Mesendoderm (in vitro differentiated cells): ENCODE measurements at regions not wholly inside any gene's neighbourhood (a gene's known extent, or its start where the extent isn't known, plus 50 kb on each side); places are given as distances from the start of the nearest gene placed in this dataset.

Experiments used
- DNase-seq: peaks from one replicate; pipeline ENCODE4 v3.0.0; 2013
- H2AK5ac ChIP-seq: 2 replicates; pipeline ENCODE4 v1.6.1; 2013; ENCODE audit warnings: low read length, inconsistent platforms
- H2BK120ac ChIP-seq: 2 replicates; pipeline ENCODE4 v1.6.1; 2013; ENCODE audit warnings: low read depth, mild to moderate bottlenecking, low read length, moderate library complexity, mixed read lengths
- H2BK15ac ChIP-seq: replicated peaks from 2 replicates; pipeline ENCODE4 v1.6.1; 2013; ENCODE audit warnings: low read depth, mild to moderate bottlenecking, moderate library complexity
- H2BK5ac ChIP-seq: 2 replicates; pipeline ENCODE4 v1.6.1; 2013; ENCODE audit warnings: low read length, inconsistent platforms
- H3K18ac ChIP-seq: 2 replicates; pipeline ENCODE4 v1.6.1; 2013; ENCODE audit warnings: mild to moderate bottlenecking, low read length, mixed read lengths
- H3K23ac ChIP-seq: one replicate; pipeline ENCODE4 v1.6.1; 2013; ENCODE audit warnings: low read length
- H3K27ac ChIP-seq: 2 replicates; pipeline ENCODE4 v1.5.1; 2013; ENCODE audit warnings: low read depth, mild to moderate bottlenecking, inconsistent platforms, low read length, moderate library complexity
- H3K27me3 ChIP-seq: 2 replicates; pipeline ENCODE4 v1.6.1; 2013; ENCODE audit warnings: low read length, control low read depth, mild to moderate bottlenecking, inconsistent platforms; ENCODE audit not compliant: insufficient read depth, poor library complexity
- H3K36me3 ChIP-seq: 2 replicates; pipeline ENCODE4 v1.6.1; 2013; ENCODE audit warnings: low read length, inconsistent platforms; ENCODE audit not compliant: control insufficient read depth, insufficient read depth
- H3K4ac ChIP-seq: one replicate; pipeline ENCODE4 v1.6.1; 2013; ENCODE audit warnings: low read depth, mild to moderate bottlenecking, low read length, moderate library complexity
- H3K4me1 ChIP-seq: 2 replicates; pipeline ENCODE4 v1.6.1; 2013; ENCODE audit warnings: low read depth, low read length, inconsistent platforms; ENCODE audit not compliant: control insufficient read depth
- H3K4me2 ChIP-seq: 2 replicates; pipeline ENCODE4 v1.6.1; 2013; ENCODE audit warnings: low read length
- H3K4me3 ChIP-seq: 2 replicates; pipeline ENCODE4 v1.5.1; 2013; ENCODE audit warnings: mild to moderate bottlenecking, low read length
- H3K56ac ChIP-seq: one replicate; pipeline ENCODE4 v1.6.1; 2013; ENCODE audit warnings: low read length
- H3K79me1 ChIP-seq: 2 replicates; pipeline ENCODE4 v1.6.1; 2013; ENCODE audit warnings: low read length, inconsistent platforms
- H3K79me2 ChIP-seq: 2 replicates; pipeline ENCODE4 v1.6.1; 2013; ENCODE audit warnings: mild to moderate bottlenecking, low read length; ENCODE audit not compliant: control insufficient read depth, insufficient read depth
- H3K9ac ChIP-seq: 2 replicates; pipeline ENCODE4 v1.6.1; 2013; ENCODE audit warnings: low read length, inconsistent platforms
- H4K5ac ChIP-seq: one replicate; pipeline ENCODE4 v1.6.1; 2013; ENCODE audit warnings: low read length
- H4K8ac ChIP-seq: one replicate; pipeline ENCODE4 v1.6.1; 2013; ENCODE audit warnings: low read depth, mild to moderate bottlenecking, control low read depth, low read length, moderate library complexity
- WGBS: extraction: QIAGEN DNeasy Blood & Tissue Kit; methylation state at CpG from one replicate; pipeline ENCODE4 v1.1.7; 2013; ENCODE audit warnings: low lambda C conversion rate, missing lambda C conversion rate; ENCODE audit not compliant: insufficient coverage; ENCODE audit errors: extremely low coverage; 5-methylcytosine and 5-hydroxymethylcytosine counted together

DNA sequence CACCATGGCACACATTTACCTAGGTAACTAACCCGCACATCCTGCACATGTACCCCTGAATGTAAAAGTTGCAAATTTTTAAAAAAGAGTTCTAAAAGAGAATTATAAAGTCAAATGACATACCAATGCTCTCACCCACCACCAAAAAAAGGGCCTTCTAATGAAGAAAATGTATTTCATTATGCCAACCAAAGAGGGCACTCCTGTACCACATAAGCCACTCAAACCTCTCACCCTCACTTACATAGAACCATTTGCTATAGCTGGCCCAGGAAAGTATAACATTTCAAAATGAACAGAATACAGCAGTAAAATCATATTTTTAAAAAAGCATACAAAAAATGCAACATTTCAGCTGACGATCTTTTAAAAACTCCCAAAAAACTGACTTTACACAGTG, 241.5 kb upstream of the PKDCC start:
- H3K4ac ChIP-seq: no peak overlapping the region
- no peak for DNase-seq
- no peak overlapping the region for H3K4me3 ChIP-seq
- H2BK5ac ChIP-seq: no peak overlapping the region
- H3K27ac ChIP-seq: no peak overlapping the region
- no peaks in the 10 kb centered on the region for H3K79me2 ChIP-seq
- no peak overlapping the region for H4K5ac ChIP-seq
- H2BK15ac ChIP-seq: no peak overlapping the region
- WGBS: no CpG with 5 or more reads among the region's 2 CpGs
- no peaks in the 10 kb centered on the region for H3K4me1 ChIP-seq
- no peaks in the 10 kb centered on the region for H3K79me1 ChIP-seq
- H3K4me2 ChIP-seq: no peak overlapping the region
- H3K56ac ChIP-seq: no peak overlapping the region
- H3K36me3 ChIP-seq: no peaks in the 10 kb centered on the region
- no peak overlapping the region for H4K8ac ChIP-seq
- no peak overlapping the region for H2BK120ac ChIP-seq
- H3K9ac ChIP-seq: no peak overlapping the region
- no peak overlapping the region for H3K18ac ChIP-seq
- no peak overlapping the region for H2AK5ac ChIP-seq
- no peaks in the 10 kb centered on the region for H3K27me3 ChIP-seq
- H3K23ac ChIP-seq: no peak overlapping the region

DNA sequence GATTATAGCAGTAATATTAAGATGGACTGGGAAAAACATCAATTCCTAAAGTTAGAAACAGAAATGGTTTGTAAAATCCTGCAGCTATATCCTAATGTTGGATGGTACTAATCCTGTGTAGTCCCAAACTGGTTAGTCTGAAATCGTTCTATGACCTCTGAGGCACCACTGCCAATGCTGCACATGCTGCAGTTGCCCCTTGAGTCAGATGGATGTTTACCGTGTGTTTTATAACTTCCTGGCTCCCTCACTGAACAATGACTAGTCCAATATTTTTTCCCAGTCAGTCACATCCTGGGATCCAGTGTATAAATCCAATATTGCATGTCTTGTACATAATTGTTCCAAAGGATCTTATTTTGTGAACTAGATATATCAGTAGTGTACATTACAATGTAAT, 226.7 kb upstream of the PKDCC start:
- no CpG with 5 or more reads among the region's 2 CpGs for WGBS
- H2BK120ac ChIP-seq: no peak overlapping the region
- no peak for DNase-seq

DNA sequence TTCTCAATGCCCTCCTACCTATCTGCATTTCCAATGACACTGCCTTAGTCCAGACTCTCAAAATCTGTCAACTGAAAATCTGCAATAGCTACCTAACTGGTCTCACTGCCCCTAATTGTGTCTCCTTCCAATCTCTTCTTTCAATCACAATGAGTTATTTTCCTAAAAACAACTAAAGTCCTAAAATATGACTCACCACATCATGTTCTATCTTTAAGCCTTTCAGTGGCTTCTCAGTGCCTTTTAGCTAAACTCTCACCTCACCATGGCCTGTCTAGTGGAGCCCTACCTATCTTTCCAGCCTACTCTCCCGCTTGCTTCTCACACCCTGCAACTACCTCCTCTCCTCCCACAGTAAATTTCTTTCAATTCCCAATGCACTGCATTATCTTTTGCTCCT, 220.9 kb upstream of the PKDCC start:
- Histone ChIP-seq H4K8ac (no peak overlapping the region), H3K4me3 (no peak overlapping the region), H2AK5ac (no peak overlapping the region), H3K4me2 (no peak overlapping the region), H3K79me1 (no peaks in the 10 kb centered on the region), H3K4me1 (peaks cover 3% of the 10 kb centered on the region), H2BK15ac (no peak overlapping the region), H3K9ac (no peak overlapping the region), H3K18ac (no peak overlapping the region), H3K27ac (no peak overlapping the region), H3K36me3 (no peaks in the 10 kb centered on the region), H3K27me3 (no peaks in the 10 kb centered on the region), H2BK120ac (no peak overlapping the region), H3K79me2 (no peaks in the 10 kb centered on the region), H3K4ac (no peak overlapping the region), H4K5ac (no peak overlapping the region), H2BK5ac (no peak overlapping the region), H3K23ac (no peak overlapping the region), H3K56ac (no peak overlapping the region)
- DNase-seq: no peak
- no CpG with 5 or more reads among the region's 1 CpG for WGBS

More for the DNA sequence above, 226.7 kb upstream of the PKDCC start:
- H4K8ac ChIP-seq: no peak overlapping the region
- no peak overlapping the region for H2AK5ac ChIP-seq
- no peak overlapping the region for H3K4ac ChIP-seq
- no peaks in the 10 kb centered on the region for H3K4me1 ChIP-seq
- no peaks in the 10 kb centered on the region for H3K79me2 ChIP-seq
- H3K27ac ChIP-seq: no peak overlapping the region
- H2BK15ac ChIP-seq: no peak overlapping the region
- H3K23ac ChIP-seq: no peak overlapping the region
- no peak overlapping the region for H2BK5ac ChIP-seq
- H3K4me2 ChIP-seq: no peak overlapping the region
- no peak overlapping the region for H3K18ac ChIP-seq
- H3K4me3 ChIP-seq: no peak overlapping the region
- H3K9ac ChIP-seq: no peak overlapping the region
- H4K5ac ChIP-seq: no peak overlapping the region
- H3K36me3 ChIP-seq: no peaks in the 10 kb centered on the region
- no peaks in the 10 kb centered on the region for H3K27me3 ChIP-seq
- no peak overlapping the region for H3K56ac ChIP-seq
- no peaks in the 10 kb centered on the region for H3K79me1 ChIP-seq

DNA sequence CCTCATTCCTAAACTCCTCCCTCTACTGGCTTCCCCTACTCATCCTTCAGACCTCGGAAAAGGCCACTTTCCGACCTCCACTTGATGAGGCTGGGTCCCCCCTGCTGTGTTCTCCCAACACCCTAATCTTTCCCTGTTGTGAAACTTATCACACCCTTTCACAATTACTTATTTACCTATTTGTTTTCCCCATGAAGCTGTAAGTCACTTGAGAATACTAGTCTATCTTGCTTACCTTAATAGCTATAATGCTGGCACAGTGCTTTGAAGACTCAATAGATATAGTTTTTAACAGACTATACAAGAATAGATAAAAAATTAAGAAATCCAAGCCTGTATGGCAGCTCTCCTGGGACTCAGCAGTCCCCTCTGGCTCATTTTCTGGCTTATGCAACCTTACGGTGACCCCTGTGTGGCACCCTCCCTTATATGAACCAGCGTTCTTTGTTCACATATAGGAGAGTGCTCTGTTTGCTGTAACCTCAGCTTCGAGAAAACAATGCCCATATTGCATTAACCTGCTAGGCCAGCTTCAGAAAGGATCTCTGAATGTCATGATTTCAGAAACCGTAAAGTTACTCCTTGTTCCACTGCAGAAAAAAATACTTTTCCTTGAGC, 220.4 kb upstream of the PKDCC start:
- Histone ChIP-seq H2BK120ac (no peak overlapping the region), H2BK15ac (no peak overlapping the region), H3K4me1 (peaks cover 3% of the 10 kb centered on the region), H3K27me3 (no peaks in the 10 kb centered on the region), H3K36me3 (no peaks in the 10 kb centered on the region), H4K5ac (no peak overlapping the region), H3K4me2 (no peak overlapping the region), H3K27ac (no peak overlapping the region), H3K9ac (no peak overlapping the region), H2AK5ac (no peak overlapping the region), H3K4ac (no peak overlapping the region), H3K23ac (no peak overlapping the region), H3K56ac (no peak overlapping the region), H3K79me1 (no peaks in the 10 kb centered on the region), H2BK5ac (no peak overlapping the region), H3K4me3 (no peak overlapping the region), H3K18ac (no peak overlapping the region), H3K79me2 (no peaks in the 10 kb centered on the region), H4K8ac (no peak overlapping the region)
- no CpG with 5 or more reads among the region's 6 CpGs for WGBS
- peak; percentile 74 for DNase-seq

DNA sequence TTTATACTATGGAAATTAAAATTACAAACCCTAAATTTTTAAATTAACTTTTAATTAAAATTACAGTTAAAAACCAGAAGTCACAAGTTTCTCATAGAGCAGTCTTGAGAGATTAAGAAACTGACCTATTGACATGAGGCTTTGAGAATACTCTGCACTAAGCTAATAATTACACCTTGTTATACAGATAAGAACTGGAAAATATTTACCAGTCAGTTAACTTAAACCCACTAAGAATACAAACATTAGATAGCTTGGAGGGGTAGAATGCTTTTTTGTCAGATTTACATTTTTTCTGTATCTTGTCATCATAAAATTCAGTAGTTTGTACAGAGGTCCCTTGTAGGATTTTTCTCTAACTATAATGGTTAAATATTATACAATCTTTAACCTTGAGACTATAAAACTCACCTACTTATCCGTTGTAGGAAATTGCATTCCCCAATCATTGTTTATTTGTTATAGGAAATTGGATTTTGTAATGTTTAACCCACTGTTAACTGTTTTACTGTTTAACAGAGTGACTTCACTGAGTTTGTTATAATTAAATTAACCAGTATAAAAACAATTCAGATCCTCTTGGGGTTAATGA, 219.7 kb upstream of the PKDCC start:
- Histone ChIP-seq H2AK5ac (no peak overlapping the region), H2BK15ac (no peak overlapping the region), H3K79me2 (no peaks in the 10 kb centered on the region), H3K4ac (no peak overlapping the region), H3K4me1 (peaks cover 3% of the 10 kb centered on the region), H3K23ac (no peak overlapping the region), H3K4me2 (no peak overlapping the region), H3K79me1 (no peaks in the 10 kb centered on the region), H4K5ac (no peak overlapping the region), H3K9ac (no peak overlapping the region), H3K27ac (no peak overlapping the region), H3K4me3 (no peak overlapping the region), H3K56ac (no peak overlapping the region), H4K8ac (no peak overlapping the region), H2BK120ac (no peak overlapping the region), H2BK5ac (no peak overlapping the region), H3K18ac (no peak overlapping the region), H3K27me3 (no peaks in the 10 kb centered on the region), H3K36me3 (no peaks in the 10 kb centered on the region)
- WGBS: no CpG with 5 or more reads among the region's 1 CpG
- DNase-seq: no peak

DNA sequence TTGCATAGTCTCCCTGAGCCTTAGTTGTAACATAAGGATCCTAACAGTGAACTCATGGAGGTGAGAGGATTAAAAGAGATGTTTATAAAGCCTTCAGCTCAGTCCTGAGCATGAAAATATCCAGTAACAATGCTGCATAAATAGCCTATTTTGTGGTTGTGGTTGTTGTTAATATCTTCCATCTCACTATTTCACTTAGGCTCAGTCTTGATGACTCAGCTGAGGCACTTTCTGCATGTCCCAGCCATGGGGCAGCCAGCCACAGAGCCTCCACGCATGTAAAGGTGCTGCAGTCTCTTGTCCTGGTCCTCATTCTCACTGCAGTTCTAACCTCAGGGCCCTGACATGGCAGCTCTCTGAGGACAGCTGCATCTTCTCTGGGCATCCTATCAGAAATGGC, 218.8 kb upstream of the PKDCC start:
- Histone ChIP-seq H4K8ac (no peak overlapping the region), H3K18ac (no peak overlapping the region), H2AK5ac (no peak overlapping the region), H2BK15ac (no peak overlapping the region), H2BK5ac (no peak overlapping the region), H3K56ac (no peak overlapping the region), H3K9ac (no peak overlapping the region), H3K23ac (no peak overlapping the region), H3K27ac (no peak overlapping the region), H2BK120ac (no peak overlapping the region), H4K5ac (no peak overlapping the region), H3K4ac (no peak overlapping the region), H3K4me2 (no peak overlapping the region), H3K79me2 (no peaks in the 10 kb centered on the region), H3K4me1 (peaks cover 3% of the 10 kb centered on the region), H3K36me3 (no peaks in the 10 kb centered on the region), H3K79me1 (no peaks in the 10 kb centered on the region), H3K27me3 (no peaks in the 10 kb centered on the region), H3K4me3 (no peak overlapping the region)
- no CpG with 5 or more reads among the region's 1 CpG for WGBS
- no peak for DNase-seq
